Mesenchymal stem cell (in vitro differentiated cells and primary cell): ENCODE measurements at regions not wholly inside any gene's neighbourhood (a gene's known extent, or its start where the extent isn't known, plus 50 kb on each side); places are given as distances from the start of the nearest gene placed in this dataset.

Experiments
- DNase-seq: peaks from one replicate; pipeline ENCODE4 v3.0.0-alpha.2; 2013
- H2AFZ ChIP-seq: one replicate; pipeline ENCODE4 v1.6.1; 2013; ENCODE audit warnings: low read depth, mild to moderate bottlenecking, control low read depth, inconsistent platforms, low read length, moderate library complexity
- H2AK5ac ChIP-seq: 2 replicates; pipeline ENCODE4 v1.6.1; 2013; ENCODE audit warnings: low read length, moderate library complexity, mild to moderate bottlenecking, inconsistent platforms; ENCODE audit not compliant: severe bottlenecking
- H2BK120ac ChIP-seq: one replicate; pipeline ENCODE4 v1.6.1; 2013; ENCODE audit warnings: low read depth, mild to moderate bottlenecking, inconsistent platforms, low read length, moderate library complexity
- H2BK12ac ChIP-seq, 2 experiments: one replicate each; pipeline ENCODE4 v1.6.1; 2013; ENCODE audit warnings: inconsistent platforms in 2 of 2, low read length in 2 of 2, mild to moderate bottlenecking in 2 of 2, moderate library complexity in 2 of 2, control low read depth in 1 of 2
- H2BK15ac ChIP-seq: one replicate; pipeline ENCODE4 v1.6.1; 2013; ENCODE audit warnings: mild to moderate bottlenecking, low read depth, inconsistent platforms; ENCODE audit not compliant: poor library complexity, severe bottlenecking
- H2BK5ac ChIP-seq: 2 replicates; pipeline ENCODE4 v1.6.1; 2013; ENCODE audit warnings: low read depth, mild to moderate bottlenecking, low read length, control low read depth, inconsistent platforms; ENCODE audit not compliant: poor library complexity, severe bottlenecking
- H3K14ac ChIP-seq, 2 experiments: one replicate each; pipeline ENCODE4 v1.6.1; 2013; ENCODE audit warnings: inconsistent platforms in 2 of 2, low read length in 2 of 2, control low read depth in 1 of 2, mild to moderate bottlenecking in 1 of 2, moderate library complexity in 1 of 2
- H3K18ac ChIP-seq, 2 experiments: one replicate each; pipeline ENCODE4 v1.6.1; 2013; ENCODE audit warnings: inconsistent platforms in 2 of 2, low read length in 2 of 2, control low read depth in 1 of 2, low read depth in 1 of 2, mild to moderate bottlenecking in 1 of 2
- H3K23ac ChIP-seq, 2 experiments: one replicate each; pipeline ENCODE4 v1.6.1; 2013; ENCODE audit warnings: inconsistent platforms in 2 of 2, low read length in 2 of 2, mild to moderate bottlenecking in 2 of 2, moderate library complexity in 2 of 2, control low read depth in 1 of 2
- H3K27ac ChIP-seq: 2 replicates; pipeline ENCODE4 v1.5.1; 2013; ENCODE audit warnings: mild to moderate bottlenecking, moderate library complexity, low read length, control low read depth, inconsistent platforms; ENCODE audit not compliant: poor library complexity, severe bottlenecking
- H3K27me3 ChIP-seq, 2 experiments: 2 replicates each; pipeline versions ENCODE4 v1.6.1 to v1.7.0; 2013; ENCODE audit warnings: low read length in 2 of 2, mild to moderate bottlenecking in 2 of 2, moderate library complexity in 2 of 2, control low read depth in 1 of 2, inconsistent platforms in 1 of 2; ENCODE audit not compliant: control insufficient read depth in 1 of 2, insufficient read depth in 1 of 2
- H3K36me3 ChIP-seq, 2 experiments: 2 replicates each; pipeline versions ENCODE4 v1.6.1 to v1.7.0; 2013; ENCODE audit warnings: low read length in 2 of 2, control low read depth in 1 of 2, inconsistent platforms in 1 of 2, low read depth in 1 of 2, mild to moderate bottlenecking in 1 of 2; ENCODE audit not compliant: insufficient read depth in 2 of 2, control insufficient read depth in 1 of 2
- H3K4ac ChIP-seq, 2 experiments: one replicate each; pipeline ENCODE4 v1.6.1; 2013; ENCODE audit warnings: inconsistent platforms in 2 of 2, low read length in 2 of 2, mild to moderate bottlenecking in 2 of 2, moderate library complexity in 2 of 2, control low read depth in 1 of 2, low read depth in 1 of 2
- H3K4me1 ChIP-seq: 2 replicates; pipeline ENCODE4 v1.6.1; 2013; ENCODE audit warnings: low read depth, low read length, control low read depth; ENCODE audit not compliant: control insufficient read depth, insufficient read depth
- H3K4me2 ChIP-seq: 2 replicates; pipeline ENCODE4 v1.6.1; 2013; ENCODE audit warnings: low read length, mild to moderate bottlenecking, inconsistent platforms; ENCODE audit not compliant: poor library complexity, severe bottlenecking
- H3K4me3 ChIP-seq, 2 experiments: 2 replicates each; pipeline versions ENCODE4 v1.5.1 to v1.7.0; 2013; ENCODE audit warnings: low read length in 2 of 2, mild to moderate bottlenecking in 2 of 2, control low read depth in 1 of 2, low read depth in 1 of 2; ENCODE audit not compliant: insufficient read depth in 1 of 2
- H3K79me1 ChIP-seq: replicated peaks from 2 replicates; pipeline ENCODE4 v1.6.1; 2013; ENCODE audit warnings: mild to moderate bottlenecking, control low read depth, low read length, inconsistent platforms; ENCODE audit not compliant: poor library complexity, severe bottlenecking
- H3K9ac ChIP-seq: 2 replicates; pipeline ENCODE4 v1.7.0; 2013; ENCODE audit warnings: mild to moderate bottlenecking, low read length, moderate library complexity
- H3K9me3 ChIP-seq: 2 replicates; pipeline ENCODE4 v1.7.0; 2013; ENCODE audit warnings: mild to moderate bottlenecking, low read length; ENCODE audit not compliant: control insufficient read depth
- H4K8ac ChIP-seq: one replicate; pipeline ENCODE4 v1.6.1; 2013; ENCODE audit warnings: inconsistent platforms, mild to moderate bottlenecking, low read length, moderate library complexity
- H4K91ac ChIP-seq: one replicate; pipeline ENCODE4 v1.6.1; 2013; ENCODE audit warnings: mild to moderate bottlenecking, low read length, inconsistent platforms
- WGBS: methylation state at CpG from one replicate; pipeline ENCODE4 v1.1.7; 2013; ENCODE audit warnings: mixed read lengths; 5-methylcytosine and 5-hydroxymethylcytosine counted together

DNA sequence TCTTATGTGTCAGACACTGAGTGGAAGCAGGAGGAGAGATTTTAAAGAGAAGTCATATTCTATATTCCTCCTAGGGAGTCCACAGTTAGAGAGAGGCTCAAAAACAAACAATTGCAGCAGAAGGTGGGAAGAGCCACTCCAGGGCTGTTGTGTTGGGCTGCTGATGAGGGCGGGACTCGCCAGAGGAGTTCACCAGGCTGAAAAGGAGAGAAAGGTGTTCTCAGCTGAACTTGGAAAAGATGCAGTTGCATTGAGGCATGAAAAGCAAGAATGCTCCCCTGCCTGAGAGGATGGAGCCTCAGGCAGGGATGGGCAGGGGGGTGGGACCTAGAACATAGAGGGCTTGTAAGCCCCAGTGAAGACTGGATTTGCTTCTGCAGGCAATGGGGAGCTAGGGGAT is 324.2 kb downstream of the CXCL12 start:
- Histone ChIP-seq H3K9me3 (no peaks in the 10 kb centered on the region), H2AFZ (no peak overlapping the region), H3K36me3 (no peaks in the 10 kb centered on the region), H2BK15ac (no peak overlapping the region), H3K18ac (no peak overlapping the region), H2BK120ac (no peak overlapping the region), H3K14ac (no peak overlapping the region), H4K91ac (no peak overlapping the region), H3K4me1 (peaks cover 2% of the 10 kb centered on the region), H3K4ac (no peak overlapping the region), H2AK5ac (no peak overlapping the region), H3K27ac (no peak overlapping the region), H2BK12ac (no peak overlapping the region), H3K79me1 (no peaks in the 10 kb centered on the region), H3K4me2 (no peak overlapping the region), H4K8ac (no peak overlapping the region), H3K4me3 (no peak overlapping the region), H3K27me3 (peaks cover 48 to 76% of the 10 kb centered on the region in 2 experiments), H3K23ac (no peak overlapping the region), H3K9ac (no peak overlapping the region), H2BK5ac (no peak overlapping the region)
- 95% methylated on average over 2 of the region's 2 CpGs for WGBS
- DNase-seq: no peak

DNA sequence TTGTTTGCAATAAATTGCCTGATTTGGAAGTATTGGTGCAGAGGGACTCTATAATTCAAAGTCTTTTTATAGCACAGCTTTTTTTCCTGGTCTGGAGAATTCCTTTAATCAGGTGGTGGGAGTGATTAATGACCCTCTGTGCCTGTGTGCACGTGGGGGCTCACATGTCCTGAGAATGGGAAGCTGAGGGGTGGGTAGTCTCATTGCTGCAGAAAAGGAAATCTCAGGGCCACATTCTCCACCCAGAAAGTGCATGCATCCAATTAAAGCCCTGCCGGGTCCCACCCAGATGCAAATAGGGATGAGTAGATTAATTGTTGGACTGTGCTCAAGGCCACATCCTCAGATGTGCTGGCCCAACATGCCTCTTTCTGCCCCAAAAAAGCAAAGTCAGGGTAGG is 324.7 kb downstream of the CXCL12 start:
- no peaks in the 10 kb centered on the region for H3K9me3 ChIP-seq
- H2AK5ac ChIP-seq: no peak overlapping the region
- H4K91ac ChIP-seq: no peak overlapping the region
- H3K18ac ChIP-seq: no peak overlapping the region
- peaks cover 2% of the 10 kb centered on the region for H3K4me1 ChIP-seq
- no peaks in the 10 kb centered on the region for H3K36me3 ChIP-seq
- no peak for DNase-seq
- no peak overlapping the region for H2AFZ ChIP-seq
- no peak overlapping the region for H3K9ac ChIP-seq
- no peak overlapping the region for H2BK15ac ChIP-seq
- no peak overlapping the region for H2BK120ac ChIP-seq
- no peak overlapping the region for H3K23ac ChIP-seq
- H3K27ac ChIP-seq: no peak overlapping the region
- H3K4me3 ChIP-seq: no peak overlapping the region
- H2BK12ac ChIP-seq: no peak overlapping the region
- H4K8ac ChIP-seq: no peak overlapping the region
- 50% methylated on average over 2 of the region's 2 CpGs for WGBS
- H3K79me1 ChIP-seq: no peaks in the 10 kb centered on the region
- no peak overlapping the region for H3K4ac ChIP-seq
- H2BK5ac ChIP-seq: no peak overlapping the region
- H3K4me2 ChIP-seq: no peak overlapping the region
- H3K14ac ChIP-seq: no peak overlapping the region
- peaks cover 48 to 71% of the 10 kb centered on the region in 2 experiments for H3K27me3 ChIP-seq

DNA sequence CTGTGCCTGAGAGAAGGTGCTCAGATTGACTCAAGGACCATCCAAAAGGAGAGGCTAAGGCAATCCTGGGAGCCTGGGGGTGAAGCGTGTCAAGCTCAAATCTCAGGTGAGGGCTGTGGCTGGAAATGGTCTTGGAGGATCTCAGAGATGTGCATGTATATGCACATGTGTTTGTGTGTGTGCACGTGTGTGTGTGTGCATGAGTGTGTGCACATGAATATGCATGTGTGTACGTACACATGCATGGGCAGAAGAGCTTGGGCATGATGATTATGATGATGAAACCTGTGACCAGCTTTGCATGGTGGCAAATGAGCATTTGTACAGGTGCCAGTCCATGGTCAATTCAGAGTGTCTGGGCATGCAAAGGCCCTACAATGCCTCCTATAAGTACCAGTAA is 326.6 kb downstream of the CXCL12 start:
- Histone ChIP-seq H2AK5ac (no peak overlapping the region), H3K36me3 (no peaks in the 10 kb centered on the region)
- 91% methylated on average over 3 of the region's 3 CpGs for WGBS

DNA sequence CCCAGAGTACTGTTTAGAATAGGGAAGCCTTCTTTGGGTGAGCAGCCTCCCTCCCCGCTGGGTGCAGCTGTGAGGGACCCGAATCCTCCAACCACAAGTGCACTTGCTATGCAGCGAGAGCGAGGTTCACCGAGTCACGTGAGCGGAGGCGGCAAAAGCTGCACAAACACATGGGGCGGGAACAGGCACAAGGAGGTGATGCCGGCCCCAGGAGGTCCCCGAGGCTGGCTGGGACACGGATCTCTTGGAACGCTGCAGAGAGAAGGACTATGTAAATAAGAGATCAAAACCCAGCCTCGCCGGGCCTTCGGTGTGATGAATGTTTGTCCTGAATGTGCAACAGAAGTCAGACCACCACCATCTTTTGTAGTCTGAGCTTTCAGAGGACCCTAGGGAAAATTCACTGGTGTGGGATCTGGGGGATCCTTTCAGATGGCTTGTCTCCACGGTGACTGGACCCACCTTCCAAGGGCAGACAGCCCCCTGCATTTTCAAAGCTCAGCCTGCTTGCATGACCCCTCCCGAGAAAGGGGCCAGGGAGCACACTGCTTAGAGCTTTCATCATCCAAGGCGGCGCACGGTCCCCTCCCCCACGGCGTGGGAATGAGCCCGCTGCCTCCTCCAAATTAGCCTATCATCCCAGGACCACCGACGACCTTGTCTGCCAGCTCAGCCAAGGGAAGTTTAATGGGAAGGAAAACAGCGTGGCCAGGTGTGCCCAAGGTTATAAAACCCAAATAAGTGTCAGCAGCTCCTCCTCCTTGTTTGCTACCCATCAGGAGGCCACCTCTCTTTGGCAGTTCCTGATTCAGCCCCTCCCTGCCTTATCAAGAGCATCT is 327.7 kb downstream of the CXCL12 start:
- peaks cover 48 to 58% of the 10 kb centered on the region in 2 experiments for H3K27me3 ChIP-seq
- no peaks in the 10 kb centered on the region for H3K9me3 ChIP-seq
- H3K4ac ChIP-seq: no peak overlapping the region
- H2BK12ac ChIP-seq: no peak overlapping the region
- no peak overlapping the region for H3K4me3 ChIP-seq
- no peak overlapping the region for H3K4me2 ChIP-seq
- no peak overlapping the region for H3K23ac ChIP-seq
- H3K14ac ChIP-seq: no peak overlapping the region
- H3K4me1 ChIP-seq: peaks cover 5% of the 10 kb centered on the region
- H2AFZ ChIP-seq: no peak overlapping the region
- no peak overlapping the region for H2BK120ac ChIP-seq
- H3K27ac ChIP-seq: no peak overlapping the region
- H3K9ac ChIP-seq: no peak overlapping the region
- no peak overlapping the region for H4K91ac ChIP-seq
- no peak overlapping the region for H2AK5ac ChIP-seq
- no peaks in the 10 kb centered on the region for H3K79me1 ChIP-seq
- no peak overlapping the region for H4K8ac ChIP-seq
- H2BK15ac ChIP-seq: no peak overlapping the region
- H3K36me3 ChIP-seq: no peaks in the 10 kb centered on the region
- DNase-seq: no peak
- H2BK5ac ChIP-seq: no peak overlapping the region
- 82% methylated on average over 27 of the region's 27 CpGs for whole genome bisulfite sequencing
- no peak overlapping the region for H3K18ac ChIP-seq

More for the DNA sequence above, 326.6 kb downstream of the CXCL12 start:
- H3K4me2 ChIP-seq: no peak overlapping the region
- H3K9ac ChIP-seq: no peak overlapping the region
- H3K79me1 ChIP-seq: no peaks in the 10 kb centered on the region
- H2BK12ac ChIP-seq: no peak overlapping the region
- no peak overlapping the region for H3K27ac ChIP-seq
- no peak overlapping the region for H4K91ac ChIP-seq
- H3K4me1 ChIP-seq: peaks cover 2% of the 10 kb centered on the region
- H3K27me3 ChIP-seq: peaks cover 48 to 68% of the 10 kb centered on the region in 2 experiments
- no peak overlapping the region for H3K4me3 ChIP-seq
- H3K23ac ChIP-seq: no peak overlapping the region
- no peak overlapping the region for H3K14ac ChIP-seq
- DNase-seq: no peak
- H2BK5ac ChIP-seq: no peak overlapping the region
- no peak overlapping the region for H3K4ac ChIP-seq
- no peak overlapping the region for H3K18ac ChIP-seq
- H2BK15ac ChIP-seq: no peak overlapping the region
- H2AFZ ChIP-seq: no peak overlapping the region
- no peak overlapping the region for H4K8ac ChIP-seq
- H2BK120ac ChIP-seq: no peak overlapping the region
- H3K9me3 ChIP-seq: no peaks in the 10 kb centered on the region
